GM21717 (cell line): ENCODE measurements at regions not wholly inside any gene's neighbourhood (a gene's known extent, or its start where the extent isn't known, plus 50 kb on each side); places are given as distances from the start of the nearest gene placed in this dataset.

Experiments used
- ATAC-seq: cut with Tn5 transposase; IDR thresholded peaks from one replicate; pipeline ENCODE4 v1.9.1; 2021; ENCODE audit warnings: mild to moderate bottlenecking, moderate library complexity; ENCODE audit not compliant: unreplicated experiment

DNA sequence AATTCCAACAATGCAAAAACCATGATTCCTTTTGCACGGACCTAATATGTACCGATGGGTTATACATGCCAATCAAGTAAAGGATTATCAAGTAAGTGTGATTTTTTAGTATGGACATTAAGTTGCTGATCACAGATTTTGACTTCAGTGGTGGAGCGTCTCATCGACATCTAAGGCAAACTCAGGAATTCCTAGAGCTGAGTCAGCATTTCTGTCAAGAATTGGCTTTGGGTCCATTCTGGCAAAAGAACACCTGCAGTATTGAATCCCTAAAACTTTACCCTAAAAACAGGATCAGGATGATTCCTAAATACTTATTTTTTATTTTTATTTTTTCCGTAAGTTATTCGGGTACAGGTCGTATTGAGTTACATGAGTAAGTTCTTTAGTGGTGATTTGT, 83.6 kb downstream of the HPGD start:
- no peak for ATAC-seq

DNA sequence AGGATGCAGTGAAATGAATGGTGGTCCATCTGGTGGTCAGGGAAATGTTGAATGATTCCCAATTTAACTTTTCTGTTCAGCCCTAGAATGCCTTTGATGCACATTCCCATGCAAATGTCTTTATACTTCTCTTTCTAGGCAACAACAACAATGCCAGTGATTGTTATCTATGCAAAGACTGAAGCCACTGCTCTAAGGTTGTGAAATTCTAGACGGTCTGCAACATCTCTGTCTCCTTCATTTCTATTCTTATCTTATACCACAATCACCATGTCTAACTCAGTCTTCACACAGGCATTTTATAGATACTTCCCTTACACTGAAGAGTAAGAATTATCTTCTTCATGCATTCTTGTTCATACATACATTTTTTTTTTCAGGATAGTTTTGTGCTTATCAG, 84.5 kb downstream of the HPGD start:
- ATAC-seq, result no peak

DNA sequence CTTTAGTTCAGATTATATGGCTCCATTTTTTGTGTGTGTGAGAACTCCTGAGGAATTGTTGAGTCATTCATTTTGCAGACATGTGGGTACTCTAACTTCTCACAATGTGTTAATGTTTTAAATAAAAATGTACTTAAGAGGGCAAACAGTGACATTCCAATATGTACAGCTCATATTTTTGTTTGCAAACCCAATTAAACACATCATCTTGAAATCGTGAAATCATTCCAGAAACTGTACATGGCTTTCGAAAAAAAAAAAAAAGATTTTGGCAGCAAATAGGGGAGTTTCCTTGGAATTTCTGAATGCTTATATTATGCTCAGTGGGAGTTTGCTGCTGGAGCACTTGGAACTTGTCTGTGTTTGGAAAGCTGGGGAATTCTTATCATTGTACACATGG, 85.0 kb downstream of the HPGD start:
- ATAC-seq, result no peak

DNA sequence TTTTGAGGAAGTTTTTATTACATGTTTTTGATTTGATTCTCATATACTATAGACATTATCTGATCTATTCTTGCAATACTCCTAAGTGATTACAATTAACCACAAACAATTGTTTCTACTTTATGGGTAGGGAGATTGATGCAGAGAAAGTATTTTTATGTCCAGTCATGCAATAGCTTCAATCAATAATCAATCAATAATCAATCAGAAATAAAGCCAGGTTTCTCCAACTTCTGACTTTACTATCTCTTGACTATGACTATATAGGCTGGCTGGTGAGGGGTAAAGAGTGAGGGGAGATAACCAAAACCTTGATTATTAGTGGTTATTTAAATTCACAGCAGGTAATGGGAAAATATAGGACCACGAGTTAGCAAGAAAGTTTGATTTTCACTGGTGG, 85.9 kb downstream of the HPGD start:
- no peak for ATAC-seq

DNA sequence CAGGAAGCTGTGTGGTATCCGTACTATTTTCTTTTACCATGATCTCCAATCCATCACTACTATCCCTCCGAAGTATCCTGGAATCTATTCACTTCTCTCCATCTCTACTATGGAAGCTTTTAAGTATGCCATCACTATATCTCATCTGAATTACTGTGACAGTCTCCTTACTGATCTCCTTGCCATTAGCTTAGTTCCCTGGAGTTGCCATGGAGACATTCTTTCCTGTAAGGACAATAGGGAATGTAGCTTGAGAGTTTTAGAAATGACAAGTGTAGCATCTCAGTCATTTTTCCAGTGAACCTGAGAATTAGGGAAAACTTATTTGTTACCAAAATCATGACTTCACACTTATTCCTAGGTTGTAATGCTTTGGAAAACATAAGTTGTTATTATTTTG, 86.3 kb downstream of the HPGD start:
- ATAC-seq, result no peak

DNA sequence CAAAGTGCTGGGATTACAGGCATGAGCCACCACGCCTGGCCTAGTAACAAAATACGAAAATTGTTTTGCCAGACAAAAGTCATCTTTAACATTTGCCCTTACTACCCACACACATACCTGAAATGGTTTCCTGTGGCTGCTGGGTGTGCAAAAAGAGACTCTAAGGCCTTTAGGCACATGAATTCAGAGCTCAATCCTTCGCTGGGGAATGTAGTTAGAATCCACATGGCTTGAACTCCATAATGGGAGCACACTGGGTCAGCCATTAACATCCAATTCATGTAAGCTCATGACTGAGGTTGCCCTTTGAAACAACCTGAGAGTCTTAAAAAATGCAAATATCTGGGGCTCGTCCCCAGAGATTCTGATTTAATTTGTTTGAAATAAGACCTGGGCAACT, 87.8 kb downstream of the HPGD start:
- no peak for ATAC-seq

DNA sequence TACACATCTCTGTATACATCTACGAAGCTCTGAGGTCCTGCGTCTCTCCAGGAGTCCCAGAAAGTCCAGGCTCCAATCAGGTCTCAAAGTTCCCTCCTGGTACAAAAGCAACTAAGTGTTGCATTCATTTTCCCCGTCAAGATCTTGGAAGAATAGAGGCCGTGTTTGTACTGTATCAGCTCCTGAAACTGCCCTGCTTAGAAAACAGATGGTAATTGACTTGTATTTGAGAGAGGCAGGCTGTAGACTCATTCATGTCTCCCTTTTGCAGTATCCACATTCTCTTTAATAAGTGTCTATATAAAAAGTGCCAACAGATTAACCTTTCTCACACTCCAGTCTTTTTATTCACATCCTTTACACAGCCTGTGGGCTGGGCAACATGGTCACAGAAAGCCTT, 91.7 kb downstream of the HPGD start:
- no peak for ATAC-seq

DNA sequence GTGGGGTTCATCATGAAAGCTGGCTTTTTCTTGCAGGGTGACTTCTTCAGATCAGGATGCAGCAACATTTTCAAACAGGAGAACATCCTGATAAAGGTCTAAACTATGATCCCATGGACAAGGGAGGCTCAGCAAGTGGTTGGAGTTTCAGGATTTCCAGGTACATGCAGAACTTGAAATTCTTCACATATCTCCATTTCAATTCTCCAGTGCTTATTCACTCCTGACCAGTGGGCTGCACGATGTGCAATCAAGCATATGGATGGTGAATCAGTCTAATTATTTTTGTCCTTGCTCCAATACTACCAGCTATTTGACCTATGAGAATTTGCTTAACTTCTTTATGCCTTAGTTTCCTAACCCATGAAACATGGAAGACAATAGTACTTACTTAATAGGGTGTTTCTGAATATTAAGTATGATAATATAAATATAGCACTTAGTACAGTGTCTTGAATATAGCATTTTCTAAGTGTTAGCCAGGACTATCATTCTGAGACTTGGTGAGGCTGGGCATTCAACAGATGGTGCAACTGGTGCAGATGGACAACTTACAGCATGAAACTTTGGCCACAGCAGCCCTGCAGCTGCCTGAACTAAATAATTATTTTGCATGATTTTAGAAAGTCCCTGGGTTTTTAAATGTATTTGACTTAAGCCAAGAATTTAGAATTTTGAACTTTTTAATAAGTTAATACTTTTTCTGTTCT, 92.4 kb downstream of the HPGD start:
- ATAC-seq, result no peak

DNA sequence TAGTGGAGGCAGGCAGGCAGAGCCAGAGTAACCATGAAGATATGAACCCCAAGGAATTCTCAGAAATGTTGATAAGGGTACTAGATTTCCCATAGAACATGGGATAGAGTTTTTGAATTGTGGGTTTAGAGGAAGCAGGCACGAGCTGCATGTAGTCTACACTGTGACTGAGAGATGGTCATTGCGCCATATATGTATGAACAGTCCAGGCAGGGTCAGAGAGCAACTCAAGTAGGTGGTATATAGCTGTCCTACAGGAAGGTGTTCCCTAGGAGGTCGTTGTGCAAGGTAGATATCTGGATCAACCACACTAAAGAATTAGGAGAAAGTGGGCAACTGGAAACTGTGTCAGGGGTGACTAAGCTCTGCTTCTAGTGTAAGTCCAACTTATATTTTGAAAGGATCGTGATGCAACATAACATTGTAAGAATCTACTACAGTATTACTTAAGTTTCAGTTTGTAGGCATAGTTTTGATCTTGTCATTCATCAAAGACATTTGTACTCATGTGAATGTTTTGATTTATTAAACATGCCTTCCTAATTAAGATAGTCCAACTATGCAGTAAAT, 94.6 kb downstream of the HPGD start:
- ATAC-seq, result no peak

DNA sequence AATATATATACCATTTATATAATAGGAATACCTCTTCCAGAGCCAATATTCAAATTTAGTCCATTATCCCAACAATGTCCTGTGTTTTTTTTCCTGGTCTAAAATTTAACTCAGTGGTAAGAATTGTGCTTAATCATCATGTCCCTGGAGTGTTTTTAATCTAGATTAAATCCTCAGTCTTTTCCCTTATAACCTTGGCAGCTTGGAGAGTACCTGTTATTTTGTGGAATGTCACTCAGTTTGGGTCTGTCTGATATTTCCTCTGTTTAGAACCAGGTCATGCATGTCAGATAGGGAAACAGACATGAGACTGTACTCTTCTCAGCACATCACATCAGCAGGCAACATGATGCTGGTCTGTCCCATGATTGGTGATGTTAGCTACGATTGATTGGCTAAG, 96.6 kb downstream of the HPGD start:
- no peak for ATAC-seq

DNA sequence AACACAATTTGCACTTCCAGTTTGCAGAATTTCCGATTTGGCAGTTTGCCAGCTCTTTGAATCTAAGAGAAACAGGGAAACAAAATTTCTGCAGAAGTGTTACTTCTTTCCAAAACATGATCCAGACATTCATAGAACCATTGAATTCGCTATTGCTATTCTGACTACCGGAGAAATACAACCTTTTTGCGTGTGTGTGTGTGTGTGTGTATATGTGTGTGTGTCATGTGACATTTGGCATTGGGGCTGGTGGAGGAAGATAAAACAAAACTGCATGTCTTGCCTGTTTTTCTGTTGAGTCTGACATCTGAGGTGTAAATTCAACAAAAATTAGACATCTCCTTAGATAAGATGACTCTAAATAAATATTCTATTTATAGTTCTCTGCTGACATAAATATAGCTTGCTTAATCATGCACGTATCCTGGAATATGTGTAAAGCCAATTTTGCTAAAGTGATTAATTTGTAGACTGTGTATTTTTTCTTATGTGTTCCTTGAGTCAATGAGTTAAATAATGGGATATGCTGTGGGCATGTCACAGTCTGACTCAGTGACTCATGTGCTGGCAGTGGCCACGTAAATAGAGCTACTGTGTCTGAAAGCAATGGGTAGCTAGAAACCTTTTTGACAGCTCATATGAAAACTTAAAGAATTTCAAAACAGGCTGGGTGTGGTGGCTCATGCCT, 98.9 kb downstream of the HPGD start:
- peak; percentile 89 for ATAC-seq

DNA sequence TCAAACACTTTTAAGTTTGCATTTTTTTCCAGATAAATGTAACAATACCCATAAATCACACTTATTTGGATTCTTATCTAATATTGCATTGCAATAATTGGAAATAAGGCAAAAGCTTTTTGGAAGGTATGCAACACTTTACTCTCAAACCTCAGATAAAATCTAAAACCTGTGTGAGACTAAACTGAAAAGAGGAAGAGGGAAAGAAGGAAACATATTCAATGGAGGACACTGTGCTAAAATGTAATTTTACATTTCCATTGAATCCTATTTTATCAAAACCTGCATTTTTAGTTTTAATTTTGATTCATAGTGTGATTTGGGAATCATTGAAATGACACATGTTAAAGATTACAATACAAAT, 99.4 kb downstream of the HPGD start:
- ATAC-seq, result no peak

DNA sequence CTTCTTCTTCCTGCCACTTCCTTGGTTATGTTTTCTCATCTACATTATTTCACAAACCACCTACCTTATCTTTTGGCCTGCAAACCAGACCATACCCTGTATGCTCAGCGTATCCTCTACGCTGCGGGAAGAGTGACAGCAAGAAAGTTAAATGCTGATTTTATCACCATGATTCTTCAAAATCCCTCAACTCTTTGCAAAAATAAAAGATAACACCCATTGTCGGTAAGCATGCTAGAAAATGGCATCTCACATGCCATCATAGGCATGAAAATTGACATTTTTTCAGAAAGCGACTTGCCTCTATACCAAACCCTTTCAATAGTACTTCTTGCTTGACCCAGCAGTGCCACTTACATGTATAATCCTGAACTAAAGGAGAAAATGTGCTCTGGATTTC, 102.0 kb downstream of the HPGD start:
- no peak for ATAC-seq

DNA sequence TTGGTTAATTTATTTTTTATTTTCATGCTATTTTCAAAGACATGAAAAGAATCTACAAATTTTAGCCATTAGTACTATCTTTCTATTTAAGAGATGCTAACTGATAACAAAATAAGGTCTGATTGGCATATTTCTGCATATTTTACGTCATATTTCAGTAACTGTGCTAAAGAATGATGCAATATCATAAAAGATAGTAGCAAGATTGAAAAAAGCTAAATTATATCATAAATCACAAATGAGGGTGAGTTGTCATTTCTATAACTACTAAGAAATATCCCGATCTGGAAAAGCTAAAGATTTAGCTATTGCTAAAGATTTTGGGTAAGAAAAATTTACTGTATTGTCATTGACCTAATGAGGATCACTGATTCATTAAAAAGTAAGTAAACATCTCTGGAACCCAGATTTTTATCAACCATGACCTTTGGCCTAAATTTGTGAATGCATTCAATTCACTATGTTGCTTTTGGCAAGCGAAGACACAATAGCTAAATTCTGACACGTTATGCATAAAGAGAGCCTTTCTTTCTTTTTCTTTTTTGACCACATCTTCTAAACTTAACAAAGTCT, 103.6 kb downstream of the HPGD start:
- ATAC-seq, result no peak

DNA sequence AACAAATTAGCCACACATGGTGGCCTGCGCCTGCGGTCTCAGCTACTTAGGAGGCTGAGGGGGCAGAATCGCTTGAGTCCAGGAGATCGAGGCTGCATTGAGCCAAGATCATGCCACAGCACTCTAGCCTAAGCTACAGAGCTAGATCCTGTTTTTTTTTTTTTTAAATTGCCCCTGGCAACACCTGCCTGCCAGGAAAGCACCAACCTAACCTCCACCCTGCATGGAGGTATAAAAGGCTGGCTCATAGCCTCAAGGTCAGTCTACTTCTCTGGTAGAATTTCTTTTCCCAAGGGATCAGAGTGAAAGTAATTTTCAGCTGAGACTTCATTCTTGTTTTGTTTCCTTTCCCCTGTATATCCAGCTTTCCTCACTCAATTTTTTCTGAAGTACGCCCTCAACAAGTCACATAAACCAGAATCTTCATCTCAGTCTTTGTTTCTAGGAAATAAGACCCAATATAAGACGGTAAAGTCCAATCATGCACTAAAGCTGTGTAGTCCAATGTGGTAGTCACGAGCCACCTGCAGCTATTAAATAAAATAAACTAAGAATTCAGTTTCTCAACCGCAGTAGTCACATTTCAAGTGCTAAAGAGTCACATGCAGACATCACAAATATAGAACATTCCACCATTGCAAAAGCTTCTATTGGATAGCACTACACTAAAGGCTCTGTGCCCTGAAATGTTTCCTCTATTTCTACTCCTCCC, 113.3 kb downstream of the HPGD start:
- ATAC-seq, result no peak

DNA sequence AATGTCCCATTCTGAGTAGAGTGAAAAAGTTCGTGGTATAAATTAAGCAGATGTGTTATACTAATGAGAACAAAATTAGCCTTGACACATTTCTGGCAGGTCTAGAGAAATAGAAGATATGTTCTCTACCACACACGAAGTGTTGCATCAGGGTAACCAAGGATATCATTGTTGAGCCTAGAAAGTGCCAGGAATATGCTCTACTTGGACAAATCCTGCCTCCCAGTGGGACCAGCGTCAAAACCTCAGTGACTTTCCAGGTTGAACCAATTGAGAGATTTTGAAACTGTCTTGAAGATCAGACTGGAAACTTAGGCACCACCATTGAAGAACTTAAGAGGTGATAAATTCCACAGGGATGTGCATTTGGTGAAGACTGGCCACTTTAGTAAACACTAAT, 115.9 kb downstream of the HPGD start:
- ATAC-seq, result no peak

DNA sequence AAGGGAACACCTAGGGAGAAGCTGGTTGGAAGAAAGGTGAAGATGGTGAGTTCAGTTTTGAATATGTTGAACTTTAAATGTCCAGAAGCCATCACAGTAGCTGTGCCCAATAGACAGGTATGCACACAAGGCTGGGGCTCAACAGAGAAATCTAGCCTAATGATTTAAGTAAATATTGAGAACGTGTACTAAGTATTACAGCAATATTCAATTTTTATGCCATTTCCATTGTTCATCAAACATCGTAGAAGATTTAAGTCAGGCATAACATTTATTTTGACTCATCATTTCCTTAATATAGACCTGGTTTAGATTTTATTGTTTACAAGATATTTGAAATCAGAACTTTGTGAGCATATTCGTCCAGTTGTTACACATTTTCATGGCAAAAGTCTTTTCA, 116.4 kb downstream of the HPGD start:
- ATAC-seq, result no peak

DNA sequence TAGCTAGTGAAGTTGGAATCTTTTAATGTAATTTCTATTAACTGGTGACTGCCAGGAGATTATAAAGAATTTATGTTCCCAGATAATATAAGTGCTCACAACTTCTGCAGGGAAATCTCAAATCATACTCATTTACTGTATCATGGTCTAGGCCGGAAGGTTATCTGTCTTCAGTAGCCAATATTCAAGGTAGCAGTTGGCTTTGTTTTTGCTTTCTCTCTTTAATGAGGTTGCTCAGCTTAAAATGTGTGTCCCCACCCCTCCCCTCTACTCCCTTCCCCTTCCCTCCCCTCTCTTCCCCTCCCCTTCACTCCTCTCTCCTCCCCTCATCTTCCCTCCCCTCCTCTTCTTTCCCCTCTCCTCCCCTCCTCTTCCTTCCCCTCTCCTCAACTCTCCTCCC, 117.6 kb downstream of the HPGD start:
- no peak for ATAC-seq

DNA sequence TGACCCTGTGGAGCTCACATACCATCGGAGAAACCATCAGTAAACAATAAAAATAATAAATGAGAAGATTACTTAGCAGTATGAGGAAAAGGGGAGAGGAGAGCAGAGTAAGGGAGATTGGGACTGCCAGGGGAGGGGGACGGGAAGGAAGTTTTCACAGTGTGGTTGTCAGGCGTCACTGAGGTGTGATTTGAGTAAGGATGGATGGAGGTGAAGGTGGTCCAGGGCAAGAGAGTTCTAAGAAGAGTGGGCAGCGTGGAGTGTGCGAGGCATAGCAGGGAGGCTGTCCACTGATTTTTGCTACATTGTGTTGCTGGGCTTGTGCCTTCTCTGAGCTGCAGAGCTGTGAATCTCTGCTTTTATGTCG, 119.1 kb downstream of the HPGD start:
- ATAC-seq, result no peak

DNA sequence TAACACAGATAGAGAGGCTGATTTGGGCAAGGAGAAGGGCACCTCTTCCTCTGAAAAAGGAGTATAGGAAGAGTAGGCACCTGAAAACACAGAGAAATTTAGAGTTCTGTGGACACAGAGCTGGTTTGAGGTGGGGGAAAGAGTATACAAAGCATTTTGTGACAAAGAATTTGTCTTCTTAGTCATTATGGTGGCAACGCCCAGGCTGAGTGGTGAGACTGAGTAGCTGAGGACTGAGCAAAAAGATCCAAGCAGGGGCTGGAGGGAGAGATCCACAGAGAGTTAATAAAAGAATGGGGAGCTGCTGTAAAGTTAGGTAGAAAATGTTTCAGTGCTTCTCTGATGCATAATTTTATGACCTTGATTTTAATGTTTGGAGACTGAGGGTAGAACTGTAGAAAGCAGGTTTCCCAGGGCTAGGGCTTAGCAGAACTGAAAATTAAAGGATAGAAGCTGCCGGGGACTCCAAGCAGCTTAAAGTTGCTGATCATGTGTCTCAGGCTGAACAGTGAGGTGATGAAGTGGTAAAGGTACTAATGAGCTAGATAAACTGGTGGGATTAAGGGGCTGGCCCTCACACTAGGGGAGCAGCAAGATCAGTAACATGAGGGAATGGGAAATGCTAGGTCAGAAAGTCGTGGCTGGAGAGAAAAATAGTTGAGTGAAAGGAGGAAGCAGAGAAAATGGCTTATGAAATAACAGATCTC, 118.9 kb downstream of the CEP44 start:
- no peak for ATAC-seq

DNA sequence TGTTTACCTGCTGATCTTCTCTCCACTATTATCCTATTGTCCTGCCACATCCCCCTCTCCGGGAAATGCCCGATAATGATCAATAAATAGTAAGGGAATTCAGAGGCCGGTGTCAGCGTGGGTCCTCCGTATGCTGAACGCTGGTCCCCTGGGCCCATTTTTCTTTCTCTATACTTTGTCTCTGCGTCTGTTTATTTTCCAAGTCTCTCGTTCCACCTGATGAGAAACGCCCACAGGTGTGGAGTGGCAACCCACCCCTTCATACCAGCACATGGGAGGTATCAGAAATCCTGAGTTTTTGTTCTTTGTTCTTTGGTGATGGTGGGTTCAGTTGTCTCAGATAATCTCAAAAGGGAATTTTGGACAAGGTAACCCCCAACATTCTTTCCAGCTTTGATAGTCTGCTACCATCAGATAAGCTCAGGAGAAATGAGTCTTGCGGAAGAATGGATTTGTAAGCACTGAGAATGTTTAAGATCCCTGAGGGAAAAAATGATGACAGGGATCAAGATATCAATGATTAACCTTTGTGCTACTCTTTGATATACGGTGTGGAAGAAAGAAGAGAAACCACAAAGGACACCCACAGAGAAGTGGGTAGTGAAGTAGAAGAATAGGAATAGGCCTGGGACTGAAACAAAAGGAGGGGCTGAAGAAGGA, 117.9 kb downstream of the CEP44 start:
- no peak for ATAC-seq
